HG03159 (cell line): ENCODE measurements at regions not wholly inside any gene's neighbourhood (a gene's known extent, or its start where the extent isn't known, plus 50 kb on each side); places are given as distances from the start of the nearest gene placed in this dataset.
"Not testable (repeated sequence)": the region's sequence is repeated elsewhere in the genome, so short reads cannot be mapped to it uniquely, and the experiment has no call there.

Experiments
- ATAC-seq: cut with Tn5 transposase; IDR thresholded peaks from one replicate; pipeline ENCODE4 v1.9.1; 2021; ENCODE audit warnings: mild to moderate bottlenecking, moderate library complexity; ENCODE audit not compliant: unreplicated experiment

DNA sequence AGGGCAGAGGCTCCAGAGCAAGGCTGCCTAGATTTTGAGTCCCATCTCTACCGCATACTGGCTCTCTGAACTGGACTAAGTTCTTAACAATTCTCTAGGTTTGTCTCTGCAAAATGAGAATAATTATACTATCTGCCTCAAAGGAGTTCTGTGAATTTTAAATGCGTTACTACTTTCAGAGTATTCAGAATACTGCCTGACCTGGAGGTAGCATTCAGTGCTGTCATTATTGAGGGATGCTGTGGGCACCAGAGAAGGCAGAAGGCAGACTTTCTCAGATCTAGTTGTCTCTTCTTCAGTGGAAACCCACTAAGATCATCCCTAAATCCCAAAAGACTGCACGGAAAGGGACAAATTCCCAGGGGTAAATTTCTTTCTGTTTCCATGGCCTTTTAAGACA, 147.4 kb upstream of the RORA start:
- no peak for ATAC-seq

DNA sequence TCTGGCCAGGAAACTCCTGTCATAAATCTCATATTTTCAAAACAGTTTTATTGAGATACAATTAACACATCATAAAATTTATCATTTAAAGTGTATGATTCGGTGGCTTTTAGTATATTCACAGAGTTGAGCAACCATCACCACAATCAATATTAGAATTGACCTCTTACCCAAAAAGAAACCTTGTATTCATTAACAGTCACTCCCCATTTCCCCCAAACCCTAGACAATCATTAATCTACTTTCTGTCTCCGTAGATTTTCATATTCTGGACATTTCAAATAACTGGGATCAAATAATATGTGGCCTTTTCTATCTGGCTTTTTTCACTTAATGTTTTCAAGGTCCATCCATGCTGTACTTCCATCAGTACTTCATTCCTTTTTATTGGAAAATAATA, 145.7 kb upstream of the RORA start:
- no peak for ATAC-seq

DNA sequence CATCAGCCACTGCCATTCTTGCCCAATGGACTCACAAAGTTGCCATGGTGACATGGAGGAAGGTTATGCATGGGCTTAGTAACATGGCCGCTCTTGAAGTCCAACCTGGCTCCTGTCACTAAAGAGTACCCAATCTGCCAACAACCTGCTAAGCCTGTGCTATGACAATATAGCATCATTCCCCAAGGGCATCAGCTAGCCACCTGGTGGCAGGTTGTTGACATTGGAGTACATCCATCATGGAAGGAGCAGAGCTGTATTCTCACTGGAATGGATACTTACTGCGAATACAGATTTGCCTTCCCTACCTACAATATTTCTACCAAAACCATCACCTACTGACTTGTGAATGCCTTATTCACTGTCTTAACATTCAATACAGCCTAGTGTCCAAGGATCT, 138.9 kb upstream of the RORA start:
- no peak for ATAC-seq

DNA sequence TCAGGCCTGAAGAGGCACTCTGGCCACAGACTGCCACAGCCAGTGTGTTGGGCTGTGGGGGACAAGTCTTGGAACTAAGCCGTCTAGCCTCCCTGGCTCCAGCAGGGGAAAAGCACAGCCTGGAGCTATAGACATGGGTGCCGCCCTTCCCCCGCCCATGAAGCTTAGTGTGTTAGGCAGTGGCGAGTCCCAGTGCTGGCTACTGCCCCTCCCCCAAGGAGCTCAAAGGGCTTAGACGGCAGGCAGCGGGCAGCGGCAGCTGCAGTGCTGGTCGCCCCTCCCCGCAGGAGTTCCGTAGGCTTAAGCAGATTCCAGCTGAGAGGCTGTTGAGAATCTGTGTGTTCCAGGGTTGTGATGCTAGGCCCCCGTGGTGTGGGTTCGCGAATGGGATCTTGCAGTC, 135.8 kb upstream of the RORA start:
- ATAC-seq: no peak

DNA sequence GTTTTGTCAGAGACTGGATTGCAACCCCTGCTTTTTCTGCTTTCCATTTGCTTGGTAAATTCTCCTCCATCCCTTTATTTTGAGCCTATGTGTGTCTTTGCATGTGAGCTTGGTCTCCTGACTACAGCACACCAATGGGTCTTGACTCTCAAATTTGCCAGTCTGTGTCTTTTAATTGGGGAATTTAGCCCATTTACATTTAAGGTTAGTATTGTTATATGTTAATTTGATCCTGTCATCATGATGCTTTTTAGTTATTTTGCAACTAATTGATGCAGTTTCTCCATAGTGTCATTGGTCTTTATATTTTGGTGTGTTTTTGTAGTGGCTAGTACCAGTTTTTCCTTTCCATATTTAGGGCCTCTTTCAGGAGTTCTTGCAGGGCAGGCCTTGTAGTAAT, 133.8 kb upstream of the RORA start:
- not testable (repeated sequence) for ATAC-seq

DNA sequence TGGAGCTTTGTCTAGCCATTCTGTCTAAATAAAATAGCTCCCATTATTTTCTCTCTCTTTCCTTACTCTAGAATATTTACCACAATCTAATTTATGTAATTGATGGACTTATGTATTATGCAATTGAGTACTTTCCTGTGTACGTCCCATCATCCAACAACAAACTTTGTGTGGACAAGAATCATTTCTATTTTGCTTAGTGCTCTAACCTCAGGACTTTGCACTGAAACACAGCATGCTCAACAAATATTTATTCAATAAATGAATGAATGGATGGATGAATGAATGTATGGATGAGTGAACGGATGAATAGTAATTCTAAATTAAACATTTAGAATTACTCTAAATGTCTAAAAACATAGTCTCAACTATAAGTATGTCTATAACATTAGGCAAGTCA, 115.2 kb upstream of the RORA start:
- no peak for ATAC-seq

DNA sequence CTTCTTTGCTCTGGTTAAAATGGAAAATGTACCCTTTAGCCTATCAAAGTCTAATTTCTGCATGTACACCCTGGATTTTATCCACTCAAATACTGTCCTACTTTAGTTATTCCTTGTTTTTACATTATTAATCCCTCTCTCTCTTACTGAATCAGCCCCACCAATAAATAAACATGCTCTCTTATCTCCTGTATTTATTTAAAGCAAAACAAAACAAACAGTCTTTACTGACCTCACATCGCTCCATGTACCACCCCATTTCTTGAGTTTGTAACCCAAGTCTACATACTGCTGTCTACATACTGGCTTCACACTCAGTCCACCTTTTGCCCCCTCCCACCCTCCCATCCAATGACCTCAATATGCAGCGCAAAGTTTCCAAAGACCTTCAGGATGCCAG, 113.3 kb upstream of the RORA start:
- ATAC-seq: no peak

DNA sequence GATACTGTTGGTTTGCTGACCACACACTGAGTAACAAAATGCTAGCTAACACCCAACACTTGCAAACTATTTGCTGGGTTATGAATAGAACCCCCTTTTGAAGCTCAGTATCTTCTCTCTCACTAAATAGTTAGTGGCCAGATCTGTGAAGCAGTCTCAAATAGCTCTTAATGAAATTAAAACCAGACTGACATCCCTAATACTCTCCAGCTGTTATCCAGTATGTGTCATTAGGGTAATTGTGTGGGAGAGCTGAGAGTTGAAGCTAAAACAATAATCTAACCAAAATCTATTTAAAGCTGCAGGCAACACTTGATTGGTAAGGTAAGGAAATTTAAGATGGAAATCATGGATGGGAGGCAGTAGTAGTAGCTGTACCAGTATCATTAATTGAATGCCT, 110.4 kb upstream of the RORA start:
- no peak for ATAC-seq

DNA sequence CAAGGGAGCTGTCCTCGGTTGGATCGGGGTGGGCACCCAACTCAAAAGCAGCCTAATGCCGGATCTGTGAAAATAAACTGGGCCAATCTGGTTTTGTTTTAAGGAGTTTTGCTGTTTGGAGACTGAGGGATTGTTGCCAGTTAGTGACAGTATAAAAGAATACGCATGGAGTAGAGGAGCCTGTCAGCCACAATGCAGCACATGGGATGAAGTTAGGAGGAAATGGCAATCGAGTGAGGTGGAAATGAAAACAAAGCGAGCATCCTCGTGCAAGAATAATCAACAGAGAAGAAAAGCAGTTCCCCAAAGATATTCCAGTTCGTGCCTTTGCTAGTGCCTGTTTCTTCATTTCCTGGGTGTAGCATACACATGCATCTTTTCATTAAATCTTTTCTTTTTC, 108.4 kb upstream of the RORA start:
- ATAC-seq: no peak

DNA sequence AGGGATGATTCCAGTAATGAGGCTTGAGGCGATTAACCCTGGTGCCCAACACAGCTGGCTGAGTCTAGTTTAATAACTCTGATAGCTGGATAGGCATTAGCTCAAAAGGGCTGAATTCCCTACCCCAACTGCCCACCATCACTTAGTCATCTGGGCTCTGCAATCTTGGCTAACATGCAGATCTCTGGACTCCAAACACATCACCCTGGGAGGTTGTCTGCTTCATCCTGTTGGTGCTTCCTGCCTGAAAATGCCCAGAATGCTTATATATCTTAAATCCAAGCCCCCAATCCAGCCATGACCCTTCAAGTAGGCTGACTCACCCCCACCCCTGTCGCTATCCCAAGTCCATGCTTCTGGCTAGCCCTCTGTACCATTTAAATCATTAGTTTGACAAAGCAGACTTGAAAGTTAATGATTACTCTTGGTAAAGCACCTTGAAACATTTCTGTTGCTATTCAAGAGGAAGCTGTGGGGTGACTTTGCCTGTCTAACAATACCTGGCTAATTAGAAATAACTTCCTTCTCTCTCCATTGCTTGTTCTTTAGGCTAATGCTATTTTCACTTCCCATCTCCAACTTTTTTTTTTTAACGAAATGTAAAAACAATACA, 107.0 kb upstream of the RORA start:
- ATAC-seq: no peak

DNA sequence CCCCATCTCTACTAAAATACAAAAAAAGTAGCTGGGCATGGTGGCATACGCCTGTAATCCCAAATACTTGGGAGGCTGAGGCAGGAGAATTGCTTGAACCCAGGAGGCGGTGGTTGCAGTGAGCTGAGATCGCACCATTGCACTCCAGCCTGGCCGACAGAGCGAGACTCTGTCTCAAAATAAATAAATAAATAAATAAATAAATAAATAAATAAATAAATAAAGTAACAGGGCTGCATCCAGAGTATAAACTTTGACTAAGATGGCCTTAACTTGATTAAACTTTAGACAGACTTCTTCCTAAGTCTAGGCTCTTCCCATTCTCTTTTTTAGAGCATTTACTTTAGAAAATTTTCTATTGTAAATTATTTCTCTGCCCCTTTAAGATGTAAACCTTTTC, 105.6 kb upstream of the RORA start:
- ATAC-seq: not testable (repeated sequence)

DNA sequence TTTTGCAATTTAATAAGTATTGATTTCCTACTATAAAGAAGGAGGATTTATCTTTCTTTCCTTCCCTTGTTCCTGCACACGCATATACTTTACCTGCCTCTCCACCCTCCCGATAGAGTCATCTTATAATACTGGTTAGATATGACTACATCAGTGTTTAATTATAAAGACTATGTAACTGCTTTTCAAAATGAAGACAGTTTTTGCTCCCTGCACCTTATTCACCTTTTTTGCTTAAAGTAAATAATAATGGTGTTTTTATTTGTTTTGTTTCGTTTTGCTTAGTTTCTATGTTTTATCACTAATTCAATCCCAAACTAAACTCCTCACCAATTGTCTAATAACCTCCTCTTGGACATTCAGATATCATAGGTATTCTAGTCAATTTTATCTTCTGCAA, 101.9 kb upstream of the RORA start:
- no peak for ATAC-seq

DNA sequence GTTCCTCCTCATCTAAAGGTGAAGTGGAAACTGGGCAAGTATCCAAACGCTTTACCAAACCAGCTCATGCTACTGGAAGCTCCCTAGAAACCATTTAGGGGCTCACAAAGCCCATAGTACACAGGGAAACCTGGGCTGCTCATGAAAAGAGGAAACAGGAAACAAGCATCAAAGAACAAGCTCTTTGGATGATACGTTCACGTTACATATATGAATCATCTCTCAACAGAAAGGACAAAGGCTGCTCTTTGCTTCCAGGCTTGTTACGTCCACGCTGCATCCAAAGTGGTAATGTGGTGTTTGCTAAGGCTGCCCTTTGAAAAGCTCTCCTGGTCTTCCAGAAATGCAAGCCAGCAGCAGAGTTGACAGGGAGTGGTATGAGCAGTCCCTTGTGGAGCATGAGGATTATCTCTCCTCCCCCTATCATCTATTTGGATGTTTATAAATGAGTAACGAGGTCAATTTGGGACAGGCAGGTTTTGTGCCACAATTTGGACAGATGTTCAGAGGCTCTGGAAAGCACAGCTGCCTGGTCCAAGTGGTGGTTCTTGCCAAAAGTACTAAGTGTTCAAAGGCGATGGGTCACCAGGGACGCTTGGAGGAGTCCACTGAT, 98.0 kb upstream of the RORA start:
- ATAC-seq: peak; percentile 93

DNA sequence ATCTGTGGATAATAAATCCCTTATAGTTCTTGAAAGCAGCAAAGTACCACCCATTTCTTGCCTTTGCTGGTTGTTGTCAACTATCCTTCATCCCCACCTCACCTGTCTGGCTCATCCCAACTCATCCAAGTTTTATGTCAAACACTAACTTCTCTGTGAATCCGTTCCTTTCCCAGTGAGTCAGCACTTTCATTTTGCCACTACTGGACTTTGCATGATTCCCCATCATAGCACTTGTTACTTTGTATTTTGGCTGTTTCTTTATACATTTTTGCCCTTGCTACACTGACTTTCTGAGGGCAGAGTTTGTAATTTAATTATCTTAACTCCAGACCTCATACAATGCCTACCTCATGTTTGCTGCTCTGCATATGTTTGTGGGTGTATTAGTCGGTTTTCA, 90.8 kb upstream of the RORA start:
- ATAC-seq: no peak

DNA sequence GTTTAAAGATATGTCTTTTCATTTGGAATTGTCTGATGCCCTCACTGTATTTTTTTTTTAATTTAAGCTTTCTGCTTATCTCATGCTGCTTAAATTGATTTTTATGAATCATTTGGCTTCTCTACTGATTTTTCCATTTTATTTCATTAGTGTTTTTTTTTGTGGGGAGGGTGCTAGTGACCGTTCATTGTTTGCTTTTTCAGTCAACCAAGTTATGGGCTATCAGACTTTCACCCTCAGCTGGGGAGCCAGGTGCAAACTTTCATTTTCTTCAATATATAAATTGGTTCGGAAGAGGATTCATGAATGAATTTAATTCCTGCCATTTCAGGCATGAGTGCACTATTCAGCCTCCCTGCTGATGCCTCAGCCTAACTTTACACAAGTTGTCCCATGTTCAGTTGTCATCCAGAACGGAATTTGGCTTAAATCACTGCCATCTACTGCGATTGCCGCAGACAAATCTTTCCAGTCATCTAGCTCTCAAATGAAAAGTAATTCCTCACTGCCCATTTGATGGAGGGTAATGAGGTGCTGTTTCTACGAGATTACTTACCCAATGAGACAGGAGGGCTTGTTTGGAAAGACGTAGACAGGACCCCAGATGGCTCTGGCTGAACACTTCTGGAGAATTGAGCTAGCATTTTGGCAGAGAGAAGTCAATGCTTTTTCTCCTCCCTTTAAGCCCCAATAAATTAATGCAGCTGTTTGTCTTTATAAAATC, 89.9 kb upstream of the RORA start:
- ATAC-seq: no peak

DNA sequence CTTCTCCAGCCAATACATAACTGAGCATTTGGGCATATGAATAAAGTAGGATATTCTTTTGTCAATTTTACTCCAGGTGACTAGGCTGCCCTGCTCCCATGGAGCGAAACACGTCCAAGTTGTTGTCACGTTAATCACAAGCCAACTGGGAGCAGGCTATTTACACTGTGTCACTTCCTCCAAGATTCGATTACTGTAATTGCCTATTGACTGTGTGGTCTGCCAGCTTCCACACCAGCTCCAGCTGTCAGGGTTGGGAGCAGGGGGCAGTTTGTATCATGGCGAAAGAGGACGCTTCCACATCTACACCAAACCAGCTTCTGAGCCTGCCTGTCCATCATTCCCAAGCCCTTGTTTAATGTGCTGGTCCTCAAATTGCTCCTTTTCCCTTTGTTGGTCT, 89.2 kb upstream of the RORA start:
- no peak for ATAC-seq

DNA sequence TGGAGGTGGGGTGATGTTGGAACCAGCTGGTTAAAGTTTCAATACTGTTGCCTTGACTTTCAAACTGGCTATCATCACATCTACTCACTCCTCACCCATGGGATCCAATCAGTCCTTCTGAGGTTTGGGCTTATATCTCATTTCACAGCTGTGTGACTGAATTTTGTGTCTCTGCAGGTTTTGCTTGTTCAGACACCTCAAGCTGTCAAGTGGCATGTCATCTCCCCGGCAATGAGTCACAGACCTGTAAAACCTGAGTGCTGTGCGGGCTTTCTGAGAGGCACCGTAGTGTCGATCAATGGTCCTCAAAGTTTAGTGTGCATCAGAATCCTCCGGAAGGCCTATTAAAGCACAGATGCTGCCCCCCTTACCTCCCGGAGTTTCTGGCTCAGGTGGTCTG, 86.4 kb upstream of the RORA start:
- no peak for ATAC-seq

DNA sequence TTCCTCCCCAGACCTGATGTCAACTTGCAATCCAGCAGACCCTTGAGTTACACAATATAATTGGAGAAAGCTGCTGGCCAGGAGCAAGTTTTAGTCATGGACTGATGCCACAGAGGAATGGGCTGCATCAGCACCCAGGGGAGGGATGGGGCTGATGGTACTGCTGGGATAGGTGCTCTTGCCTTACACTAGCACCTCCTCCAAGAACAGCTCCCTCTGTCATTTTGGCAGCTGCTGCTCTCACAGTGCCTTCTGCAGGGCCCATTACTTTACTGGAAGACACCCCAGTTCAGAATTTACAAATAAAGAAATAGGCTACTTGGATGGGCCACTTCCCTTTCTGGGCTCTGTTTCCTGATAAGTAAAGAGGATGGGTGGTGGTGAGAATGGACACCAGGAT, 85.3 kb upstream of the RORA start:
- no peak for ATAC-seq

DNA sequence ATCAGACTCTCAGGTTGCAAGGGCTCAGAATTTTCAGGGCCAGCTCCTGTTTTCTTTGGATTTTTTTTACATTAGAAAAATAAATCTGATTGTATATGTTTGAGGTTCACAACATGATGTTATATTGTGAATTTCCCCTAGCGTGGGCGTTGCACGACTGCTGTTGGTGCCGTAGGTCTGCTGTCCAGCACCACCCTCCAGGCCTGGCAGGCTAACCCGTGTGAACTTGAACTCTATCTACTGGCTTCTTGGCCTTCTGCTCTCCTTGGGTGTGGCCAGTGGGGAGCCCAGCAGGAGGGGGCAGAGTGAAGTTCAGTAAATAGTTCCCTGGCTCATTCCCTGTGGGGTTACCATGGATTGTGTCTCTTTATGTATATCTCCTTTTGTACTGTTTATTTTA, 80.5 kb upstream of the RORA start:
- ATAC-seq: no peak

DNA sequence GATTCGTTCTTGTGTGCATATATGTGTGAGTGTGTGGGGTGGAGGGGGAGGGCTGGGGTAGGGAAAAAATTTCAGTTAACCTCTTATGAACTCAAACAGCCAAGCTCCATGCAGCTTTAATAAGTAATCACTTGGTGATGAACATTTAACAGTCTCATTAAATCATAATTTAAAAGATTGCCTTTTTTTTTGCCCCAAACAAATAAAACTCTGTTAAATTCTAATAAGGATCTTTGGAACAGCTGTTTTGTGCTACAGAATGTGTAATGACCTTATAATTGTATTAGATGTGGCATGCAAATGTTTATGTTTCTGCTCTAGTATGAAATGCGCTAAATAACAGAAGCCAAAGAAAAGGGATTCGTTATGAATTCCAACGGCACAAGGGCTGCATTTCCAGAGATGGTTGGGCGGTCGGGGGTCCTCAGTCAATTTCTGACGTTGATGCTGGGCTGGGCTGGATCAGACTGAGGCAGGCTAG, 80.0 kb upstream of the RORA start:
- no peak for ATAC-seq

DNA sequence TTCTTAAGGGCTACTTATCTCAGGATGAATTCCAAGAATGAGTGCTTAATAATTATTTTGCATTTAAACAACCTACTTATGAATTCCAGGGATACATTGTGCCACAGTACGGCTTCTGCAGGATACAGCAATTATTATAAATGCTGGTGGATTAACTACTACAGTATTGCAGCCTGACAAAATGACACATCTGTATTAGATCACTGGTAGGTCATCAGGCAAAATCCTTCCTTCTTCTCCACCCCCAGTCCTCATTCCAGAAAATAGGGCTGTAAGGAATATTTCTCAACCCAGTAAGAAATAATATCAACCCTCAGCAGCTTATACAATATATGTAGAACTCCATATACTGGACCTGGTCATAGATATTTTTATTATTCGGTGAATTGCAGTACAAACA, 79.3 kb upstream of the RORA start:
- no peak for ATAC-seq

DNA sequence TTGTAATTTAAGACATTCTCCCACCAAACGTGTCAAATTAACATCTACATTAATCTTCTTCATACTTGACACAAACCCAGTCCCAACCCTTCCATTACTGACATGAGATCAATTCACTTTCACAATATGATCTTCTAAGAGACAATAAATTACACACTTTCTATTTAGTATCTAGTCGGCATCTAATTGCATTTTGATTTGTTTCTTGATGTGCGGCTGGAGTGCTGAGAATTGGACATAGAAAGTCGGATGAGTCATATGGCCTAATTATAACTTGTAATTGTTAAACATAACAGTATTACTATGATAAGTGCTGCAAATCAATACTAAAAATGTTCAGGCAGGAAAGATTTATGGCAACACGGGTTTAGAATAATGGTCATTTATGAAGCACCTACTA, 78.4 kb upstream of the RORA start:
- ATAC-seq: no peak

DNA sequence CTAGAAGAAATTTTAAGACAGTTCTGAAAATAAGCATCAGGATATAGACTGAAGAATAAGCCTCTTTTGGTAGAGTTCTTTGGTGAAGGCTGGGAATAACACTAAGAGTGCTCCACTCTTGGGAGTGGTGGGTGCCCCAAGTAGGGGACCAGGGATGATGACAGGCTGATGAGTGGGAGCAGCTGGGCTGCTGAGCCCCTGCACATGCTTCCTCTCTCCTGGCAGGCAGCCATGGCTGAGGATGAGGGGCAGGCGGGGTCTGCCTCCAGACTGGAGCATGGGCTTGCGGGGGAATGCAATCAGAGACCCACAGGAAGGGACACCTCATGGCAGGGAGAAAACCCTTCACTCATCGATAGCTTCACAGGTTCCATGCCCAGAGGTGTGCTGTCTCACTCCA, 72.6 kb upstream of the RORA start:
- ATAC-seq: no peak
